Ureter (tissue), 1 donor: ENCODE measurements at regions not wholly inside any gene's neighbourhood (a gene's known extent, or its start where the extent isn't known, plus 50 kb on each side); places are given as distances from the start of the nearest gene placed in this dataset.

Source experiments
- DNase-seq: peaks from one replicate; pipeline ENCODE4 v3.0.0-alpha.2; 2020; ENCODE audit warnings: low spot score
- donor health status: DM: yes; HTN: yes; CAD: no.

GRCh38 chr22:48586799-48587185 is 1240.9 kb downstream of the BRD1 start:
- no peak for DNase-seq

GRCh38 chr22:48585916-48586798 is 1241.5 kb downstream of the BRD1 start:
- DNase-seq: no peak

GRCh38 chr22:48584170-48584569 is 1243.5 kb downstream of the BRD1 start:
- DNase-seq: no peak

- DNase-seq: no peak
These were observed 1245.7 kb downstream of the BRD1 start for GRCh38 chr22:48581796-48582469.

DNA sequence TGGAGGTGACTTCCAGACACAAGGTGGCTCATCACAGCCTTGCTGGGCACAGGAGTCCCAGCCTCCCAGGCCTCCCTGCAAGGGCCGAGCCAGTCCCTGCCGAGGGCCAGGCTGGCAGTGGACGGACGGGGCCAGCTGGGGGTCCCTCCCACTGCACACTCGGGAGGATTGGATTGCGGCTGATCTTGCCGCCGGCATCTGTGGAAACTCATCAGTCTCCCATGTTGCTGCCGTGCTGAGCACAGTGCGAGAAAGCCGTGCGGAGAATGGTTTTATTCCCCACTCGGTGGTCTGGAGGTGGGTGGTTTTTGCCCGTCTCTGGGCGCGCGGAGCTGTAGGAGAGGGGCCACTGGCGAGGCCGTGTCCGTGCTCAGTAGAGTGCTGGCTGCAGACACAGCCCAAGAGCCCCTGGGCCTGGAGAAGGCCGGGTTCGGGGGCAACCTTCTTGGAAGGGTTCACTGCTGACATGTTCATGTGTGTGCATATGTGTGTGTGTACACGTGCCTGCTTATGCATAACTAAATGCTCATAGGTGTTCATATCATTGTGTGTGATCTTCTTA is 1246.4 kb downstream of the BRD1 start:
- no peak for DNase-seq

DNA sequence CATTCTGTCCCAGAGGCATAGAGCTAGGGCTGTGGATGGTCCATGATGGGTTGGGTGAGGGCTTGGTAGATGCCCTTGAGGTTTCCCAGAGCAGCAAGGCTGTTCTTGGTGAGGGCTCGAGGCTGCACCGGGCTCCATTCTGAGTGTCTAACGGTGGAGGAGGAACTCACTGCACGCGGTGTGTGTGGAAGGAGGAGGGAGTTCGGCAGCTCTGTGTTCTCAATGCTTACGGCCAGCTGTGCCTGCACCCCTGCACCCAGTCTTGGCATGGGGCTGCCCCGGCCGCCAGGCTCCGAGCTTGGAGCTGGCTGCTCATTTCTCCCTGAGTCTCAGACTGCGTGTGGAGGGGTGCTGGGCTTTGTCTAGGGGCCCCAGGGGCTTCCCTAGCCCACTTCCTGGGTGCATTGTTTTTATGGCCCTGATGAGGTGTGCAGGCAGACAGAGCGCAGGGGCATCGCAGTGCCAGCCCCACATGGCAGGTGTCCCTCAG is 1247.1 kb downstream of the BRD1 start:
- DNase-seq: no peak

GRCh38 chr22:48579928-48580309 is 1247.8 kb downstream of the BRD1 start:
- DNase-seq: no peak

GRCh38 chr22:48579043-48579927 is 1248.4 kb downstream of the BRD1 start:
- DNase-seq: no peak

DNA sequence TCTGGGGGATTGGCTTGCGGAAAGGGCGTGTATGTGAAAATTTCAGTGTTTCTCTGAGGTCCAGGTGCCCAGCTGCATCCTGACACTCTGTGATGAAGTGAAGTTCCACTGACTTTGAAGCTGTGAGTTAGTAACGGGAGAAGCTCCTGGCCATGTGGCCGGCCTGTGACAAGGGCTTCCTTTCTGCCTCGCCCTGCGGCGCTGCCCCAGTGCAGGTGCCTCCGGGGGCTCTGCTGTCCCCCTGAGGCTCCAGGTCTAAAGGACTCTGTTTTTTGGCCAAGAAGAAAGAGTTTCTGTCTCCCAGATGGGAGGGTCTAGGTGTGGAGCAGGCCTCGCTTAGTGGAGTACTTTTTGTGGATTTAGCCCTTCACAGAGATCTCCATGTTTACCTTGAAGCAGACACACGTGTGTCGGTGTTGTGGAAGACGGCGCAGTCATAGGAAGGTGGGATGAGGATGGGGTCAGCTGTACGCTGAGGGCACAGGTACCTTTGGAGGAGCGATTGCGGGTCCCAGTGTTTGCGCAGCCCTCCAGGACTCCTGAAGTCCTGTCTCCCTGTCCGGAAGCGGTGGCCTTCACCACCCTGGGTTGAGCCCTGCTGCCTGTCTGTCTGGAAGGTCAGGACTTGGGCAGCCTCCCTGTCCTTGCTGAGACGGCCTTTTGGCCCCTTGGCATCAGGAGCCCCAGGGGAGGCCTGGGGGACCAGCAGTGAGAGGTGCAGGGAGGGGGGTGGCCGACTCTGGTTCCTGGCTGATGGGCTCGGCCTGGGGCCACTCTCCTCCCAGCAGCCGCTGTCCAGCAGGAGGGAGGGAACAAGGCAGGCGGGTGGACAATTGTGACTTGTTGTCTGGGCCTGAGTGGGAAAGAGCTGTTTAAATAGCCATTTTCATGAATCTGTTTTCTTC is 1249.3 kb downstream of the BRD1 start:
- DNase-seq: no peak

DNA sequence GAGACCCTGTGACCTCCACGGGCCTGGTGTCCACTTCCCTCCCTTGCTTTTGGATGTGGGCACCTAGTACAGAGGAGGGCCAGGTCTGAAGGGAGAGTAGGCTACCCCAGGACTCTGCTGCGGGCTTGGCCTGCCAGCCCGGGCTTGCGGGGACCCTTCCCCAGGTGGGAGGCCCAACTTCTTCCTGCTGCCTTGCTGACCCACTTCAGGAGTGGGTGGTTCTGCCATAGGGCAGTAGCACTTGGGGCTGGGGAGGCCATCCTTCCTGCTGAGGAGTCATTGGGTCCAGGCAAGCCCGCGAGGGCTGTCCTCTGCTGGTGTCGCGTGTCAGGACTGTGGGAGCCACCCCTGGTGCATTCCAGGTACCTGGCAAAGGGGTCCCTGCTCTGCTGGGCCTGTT is 1250.0 kb downstream of the BRD1 start:
- DNase-seq: no peak

GRCh38 chr22:48577014-48577690 is 1250.5 kb downstream of the BRD1 start:
- DNase-seq: no peak

GRCh38 chr22:48576333-48577013 is 1251.2 kb downstream of the BRD1 start:
- no peak for DNase-seq

DNA sequence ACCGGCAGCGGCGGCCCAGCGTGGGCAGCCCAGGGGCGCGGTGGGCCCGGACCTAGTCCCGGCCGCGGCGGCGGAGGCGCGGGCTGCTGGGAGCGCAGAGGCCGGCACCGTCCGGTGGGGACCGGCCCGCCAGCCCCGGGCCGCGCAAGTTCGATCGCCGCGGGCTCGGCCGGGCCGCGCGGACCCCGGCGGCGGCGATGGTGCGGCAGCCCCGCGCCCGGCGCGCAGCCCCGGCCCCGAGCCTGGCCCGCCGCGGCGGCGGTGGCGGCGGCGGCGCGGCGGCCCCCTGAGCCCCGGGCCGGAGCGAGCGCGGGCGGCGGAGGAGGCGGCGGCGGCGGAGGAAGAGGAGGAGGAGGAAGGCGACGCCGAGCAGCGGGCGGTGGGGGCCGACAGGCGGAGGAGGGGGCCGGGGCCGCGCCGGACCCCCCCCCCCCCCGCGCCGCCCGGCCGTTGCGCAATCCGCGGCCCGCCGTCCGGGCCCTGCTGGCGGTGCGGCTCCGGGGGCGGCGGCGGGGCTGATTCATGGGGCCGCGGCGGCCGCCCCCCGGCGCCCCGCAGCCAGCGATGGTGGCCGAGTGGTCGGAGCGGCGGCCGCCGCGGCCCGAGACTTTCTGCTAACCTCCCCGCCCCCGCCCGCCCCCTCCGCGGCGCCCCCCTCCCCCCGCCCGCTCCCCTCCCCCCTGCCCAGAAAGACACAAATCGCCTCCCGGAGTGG is 1251.9 kb downstream of the BRD1 start:
- no peak for DNase-seq

- DNase-seq: no peak
These were observed 1252.7 kb downstream of the BRD1 start for GRCh38 chr22:48574776-48575617.

DNA sequence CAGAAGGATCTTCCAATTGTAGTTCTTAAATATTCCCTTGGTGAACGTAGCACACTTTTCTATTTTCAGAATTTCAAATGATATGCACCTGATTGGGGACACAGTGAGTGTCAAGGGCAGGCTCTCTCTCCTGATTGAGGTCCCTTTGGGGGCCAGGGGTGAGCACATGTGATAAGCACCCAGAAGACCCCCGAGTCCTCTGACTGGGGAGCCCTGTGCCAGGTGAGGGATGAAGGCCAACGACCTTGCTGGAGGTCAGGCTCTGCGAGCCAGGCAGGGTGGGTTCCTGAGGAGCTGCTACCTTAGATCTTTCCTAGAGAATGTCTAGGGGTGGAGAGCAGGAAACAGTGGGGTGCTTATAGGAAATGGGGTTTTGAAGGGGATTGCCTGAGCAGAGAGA is 1253.9 kb downstream of the BRD1 start:
- DNase-seq: no peak

GRCh38 chr22:48572951-48573350 is 1254.7 kb downstream of the BRD1 start:
- no peak for DNase-seq

DNA sequence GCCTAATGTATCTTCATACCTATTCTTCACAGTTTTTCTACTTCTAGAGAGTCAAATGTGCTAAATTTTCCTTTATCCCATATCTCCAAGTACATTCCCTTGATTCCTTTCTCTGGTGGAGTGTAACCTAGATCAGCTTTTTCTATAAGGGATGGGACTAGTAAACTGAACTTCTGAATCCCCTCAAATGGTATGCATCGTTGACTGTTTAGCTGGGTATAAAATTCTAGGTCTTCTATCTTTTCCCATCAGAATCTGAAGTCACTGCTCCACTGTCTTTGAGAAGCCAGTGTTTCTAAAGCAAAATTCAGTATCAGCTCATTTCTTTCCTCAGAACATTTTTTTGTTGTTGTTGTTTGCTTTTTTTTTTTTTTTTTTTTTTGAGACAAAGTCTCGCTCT is 1256.8 kb downstream of the BRD1 start:
- DNase-seq: no peak
